Fibroblast of villous mesenchyme (primary cell): ENCODE measurements at regions not wholly inside any gene's neighbourhood (a gene's known extent, or its start where the extent isn't known, plus 50 kb on each side); places are given as distances from the start of the nearest gene placed in this dataset.

Experiments used
- DNase-seq: peaks from one replicate; pipeline ENCODE4 v3.0.0-alpha.2; 2010; ENCODE audit warnings: low read depth
- H3K4me3 ChIP-seq: 2 replicates; pipeline ENCODE4 v1.5.1; 2011; ENCODE audit warnings: low read depth, mild to moderate bottlenecking, low read length
- TF ChIP-seq, protein P1 (sequence below): IDR thresholded peaks from 2 replicates; pipeline ENCODE4 v1.5.1; 2012; ENCODE audit warnings: low read depth, mild to moderate bottlenecking, low read length; ENCODE audit not compliant: insufficient read depth

DNA sequence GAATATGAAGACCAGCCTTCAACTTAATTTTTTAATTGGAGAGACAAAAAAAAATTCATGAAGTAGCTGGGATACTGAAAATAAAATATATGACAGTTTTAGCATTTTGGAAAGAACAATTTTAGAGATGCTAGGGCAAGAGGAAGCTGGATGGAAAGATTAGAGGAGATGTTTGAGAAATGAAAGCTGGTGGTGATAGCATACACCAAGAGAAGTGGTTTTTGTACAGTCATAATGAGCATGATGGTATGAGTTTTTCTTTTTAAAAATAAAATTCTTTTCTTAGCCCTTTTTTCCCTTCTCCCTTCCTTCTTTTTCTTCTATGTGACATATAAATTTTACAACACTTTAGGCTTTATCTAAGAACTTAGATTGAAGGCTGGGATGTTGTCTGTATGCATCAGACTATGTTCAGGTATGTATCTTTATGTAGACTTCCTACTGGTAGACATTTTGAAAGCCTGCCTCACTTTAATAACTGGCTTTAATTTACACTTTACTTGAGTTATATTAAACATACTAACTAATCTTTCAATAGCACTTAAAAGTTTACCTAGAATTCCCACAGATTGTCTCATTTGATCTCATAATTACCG is 522.5 kb downstream of the TLE4 start:
- TF ChIP-seq, protein P1, sequence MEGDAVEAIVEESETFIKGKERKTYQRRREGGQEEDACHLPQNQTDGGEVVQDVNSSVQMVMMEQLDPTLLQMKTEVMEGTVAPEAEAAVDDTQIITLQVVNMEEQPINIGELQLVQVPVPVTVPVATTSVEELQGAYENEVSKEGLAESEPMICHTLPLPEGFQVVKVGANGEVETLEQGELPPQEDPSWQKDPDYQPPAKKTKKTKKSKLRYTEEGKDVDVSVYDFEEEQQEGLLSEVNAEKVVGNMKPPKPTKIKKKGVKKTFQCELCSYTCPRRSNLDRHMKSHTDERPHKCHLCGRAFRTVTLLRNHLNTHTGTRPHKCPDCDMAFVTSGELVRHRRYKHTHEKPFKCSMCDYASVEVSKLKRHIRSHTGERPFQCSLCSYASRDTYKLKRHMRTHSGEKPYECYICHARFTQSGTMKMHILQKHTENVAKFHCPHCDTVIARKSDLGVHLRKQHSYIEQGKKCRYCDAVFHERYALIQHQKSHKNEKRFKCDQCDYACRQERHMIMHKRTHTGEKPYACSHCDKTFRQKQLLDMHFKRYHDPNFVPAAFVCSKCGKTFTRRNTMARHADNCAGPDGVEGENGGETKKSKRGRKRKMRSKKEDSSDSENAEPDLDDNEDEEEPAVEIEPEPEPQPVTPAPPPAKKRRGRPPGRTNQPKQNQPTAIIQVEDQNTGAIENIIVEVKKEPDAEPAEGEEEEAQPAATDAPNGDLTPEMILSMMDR = no peak
- no peak overlapping the region for H3K4me3 ChIP-seq
- no peak for DNase-seq

DNA sequence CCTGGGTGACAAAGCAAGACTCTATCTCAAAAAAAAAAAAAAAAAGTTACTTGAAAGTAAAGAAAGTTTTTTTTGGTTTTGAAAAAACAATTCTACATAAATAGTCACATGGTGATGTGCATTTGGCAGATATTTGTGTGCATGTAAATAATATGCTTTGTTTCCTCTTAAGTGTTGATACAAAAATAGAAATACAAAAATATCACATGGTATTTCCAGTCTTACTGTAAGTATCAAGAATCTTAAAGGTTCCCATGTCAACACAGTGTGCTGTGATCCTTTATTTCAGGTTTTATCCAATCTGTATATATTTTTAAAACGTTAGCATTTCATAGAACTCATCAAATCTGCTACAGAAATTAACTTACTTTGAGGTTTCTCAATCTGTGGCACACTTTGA is 521.9 kb downstream of the TLE4 start:
- TF ChIP-seq, protein P1 = no peak
- H3K4me3 ChIP-seq = no peak overlapping the region
- no peak for DNase-seq

DNA sequence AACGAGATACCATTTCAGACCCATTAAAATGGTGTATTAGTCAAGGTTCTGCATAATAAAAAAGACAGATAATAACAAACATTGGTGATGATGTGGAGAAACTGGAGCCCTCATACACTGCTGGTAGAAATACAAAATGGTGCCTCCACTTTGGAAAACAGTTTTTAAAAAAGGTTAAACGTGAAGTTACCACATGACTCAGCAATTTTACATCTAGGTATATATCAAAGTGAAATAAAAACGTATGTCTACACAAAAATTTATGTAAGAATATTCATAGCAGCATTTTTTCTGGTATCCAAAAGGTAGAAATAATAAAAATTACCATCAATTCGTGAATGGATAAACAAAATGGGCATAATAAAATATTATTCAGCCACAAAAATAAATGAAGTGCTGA is 519.8 kb downstream of the TLE4 start:
- TF ChIP-seq, protein P1 = no peak
- DNase-seq = no peak
- H3K4me3 ChIP-seq = no peak overlapping the region

DNA sequence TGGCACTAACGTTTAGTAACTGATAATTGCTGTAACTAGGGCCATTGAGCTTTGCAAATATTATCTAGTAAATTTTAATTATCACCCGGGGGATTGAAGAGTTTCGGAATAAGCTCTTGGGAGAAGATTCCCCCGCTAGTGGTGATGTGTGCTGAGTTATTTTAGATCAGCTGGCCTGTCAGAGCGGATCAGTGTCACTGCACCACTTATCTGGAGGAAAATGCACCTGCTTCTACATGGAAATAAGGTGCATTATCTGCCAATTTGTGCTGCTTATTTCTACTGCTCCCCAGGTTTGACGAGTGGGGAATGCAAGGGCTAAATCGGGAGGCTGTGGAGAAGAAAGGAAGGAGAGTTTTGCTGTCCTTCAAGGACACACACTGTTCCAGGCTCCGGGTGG is 518.6 kb downstream of the TLE4 start:
- TF ChIP-seq, protein P1 = no peak
- DNase-seq = no peak
- H3K4me3 ChIP-seq = no peak overlapping the region

DNA sequence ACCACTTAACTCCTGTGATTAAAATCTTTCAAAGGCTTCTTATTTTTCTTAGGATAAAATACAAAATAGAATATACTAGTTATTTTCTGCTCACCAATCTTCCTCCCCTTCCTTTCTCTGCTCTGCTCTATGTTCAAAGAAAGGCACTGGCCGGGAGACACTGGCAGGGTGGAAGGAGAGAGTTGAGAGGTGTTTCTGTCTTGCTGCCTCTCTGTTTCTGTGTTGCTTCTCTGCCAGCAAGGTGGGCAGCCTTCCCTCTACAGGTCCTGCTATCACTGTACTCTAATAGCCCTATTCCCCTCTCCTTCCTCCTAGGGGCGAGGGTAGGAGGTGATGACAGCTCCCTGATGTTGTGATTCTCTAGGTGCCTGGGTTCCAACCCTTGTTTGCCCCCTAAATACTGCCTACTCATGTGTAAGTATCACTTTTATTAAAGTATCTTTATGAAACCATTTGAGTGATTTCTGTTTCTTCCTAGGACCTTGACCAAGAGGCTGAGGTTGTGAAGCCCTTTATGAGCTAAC is 515.1 kb downstream of the TLE4 start:
- TF ChIP-seq, protein P1 = no peak
- H3K4me3 ChIP-seq = no peak overlapping the region
- DNase-seq = no peak

DNA sequence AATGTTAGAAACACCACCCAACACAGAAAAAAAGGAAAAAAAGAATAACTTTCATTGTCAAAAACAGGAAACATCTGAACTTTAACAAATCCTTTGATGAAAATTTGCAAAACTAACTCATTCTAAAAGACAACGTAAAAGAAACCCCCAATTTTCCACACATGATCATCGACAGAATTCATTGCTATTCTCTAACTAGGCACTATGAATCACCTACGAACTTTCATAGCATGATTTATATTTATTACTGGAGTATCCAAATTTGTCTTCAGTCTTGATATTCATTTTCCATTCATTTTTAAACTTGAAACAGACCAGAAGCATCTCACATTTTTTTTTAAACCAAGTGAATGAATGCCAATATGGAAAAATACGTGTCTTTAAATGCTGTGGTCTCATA is 514.6 kb downstream of the TLE4 start:
- TF ChIP-seq, protein P1 = no peak
- DNase-seq = no peak

DNA sequence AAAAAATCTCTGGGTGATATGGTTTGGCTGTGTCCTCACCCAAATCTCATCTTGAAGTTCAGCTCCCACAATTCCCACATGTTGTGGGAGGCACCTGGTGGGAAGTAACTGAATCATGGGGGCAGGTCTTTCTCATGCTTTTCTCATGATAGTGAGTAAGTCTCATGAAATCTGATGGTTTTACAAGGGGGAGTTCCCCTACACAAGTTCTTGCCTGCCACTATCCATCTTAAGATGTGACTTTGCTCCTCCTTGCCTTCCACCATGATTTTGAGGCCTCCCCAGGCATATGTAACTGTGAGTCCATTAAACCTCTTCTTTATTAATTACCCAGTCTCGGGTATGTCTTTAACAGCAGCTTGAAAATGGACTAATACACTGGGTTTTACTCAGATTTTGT is 513.9 kb downstream of the TLE4 start:
- H3K4me3 ChIP-seq = no peak overlapping the region
- DNase-seq = no peak
- TF ChIP-seq, protein P1 = no peak

More for the DNA sequence above, 514.6 kb downstream of the TLE4 start:
- no peak overlapping the region for H3K4me3 ChIP-seq
